Activated CD8-positive, alpha-beta memory T cell treated with anti-CD3 and anti-CD28 coated beads, Interleukin-2, amount 50 U/mL, for 4 hours (primary cell): ENCODE measurements at regions not wholly inside any gene's neighbourhood (a gene's known extent, or its start where the extent isn't known, plus 50 kb on each side); places are given as distances from the start of the nearest gene placed in this dataset.
"Not testable (repeated sequence)": the region's sequence is repeated elsewhere in the genome, so short reads cannot be mapped to it uniquely, and the experiment has no call there.

Experiments used
- DNase-seq: peaks from one replicate; pipeline ENCODE4 v3.0.0-alpha.2; 2020

- DNase-seq = no peak
Measured at GRCh38 chr5:135110785-135111596, 77.0 kb upstream of the PITX1 start.

- no peak for DNase-seq
Measured at GRCh38 chr5:135108992-135109391, 75.0 kb upstream of the PITX1 start.

GRCh38 chr5:135108569-135108968 is 74.5 kb upstream of the PITX1 start:
- no peak for DNase-seq

- no peak for DNase-seq
Measured at GRCh38 chr5:135107986-135108385, 74.0 kb upstream of the PITX1 start.

GRCh38 chr5:135106610-135107471 is 72.8 kb upstream of the PITX1 start:
- no peak for DNase-seq

GRCh38 chr5:135106136-135106535 is 72.1 kb upstream of the PITX1 start:
- no peak for DNase-seq

- DNase-seq = no peak
Measured at GRCh38 chr5:135105105-135105484, 71.1 kb upstream of the PITX1 start.

- DNase-seq = no peak
Measured at GRCh38 chr5:135103575-135103853, 69.5 kb upstream of the PITX1 start.

GRCh38 chr5:135102716-135103574 is 68.9 kb upstream of the PITX1 start:
- DNase-seq = no peak

GRCh38 chr5:135100431-135100830 is 66.4 kb upstream of the PITX1 start:
- no peak for DNase-seq

- DNase-seq = no peak
Measured at GRCh38 chr5:135100011-135100410, 66.0 kb upstream of the PITX1 start.

- DNase-seq = no peak
Measured at GRCh38 chr5:135097390-135097789, 63.4 kb upstream of the PITX1 start.

GRCh38 chr5:135095871-135096270 is 61.8 kb upstream of the PITX1 start:
- no peak for DNase-seq

GRCh38 chr5:135095052-135095715 is 61.2 kb upstream of the PITX1 start:
- DNase-seq = no peak

- DNase-seq = no peak
Measured at GRCh38 chr5:135094339-135095051, 60.5 kb upstream of the PITX1 start.

- not testable (repeated sequence) for DNase-seq
Measured at GRCh38 chr5:135093483-135093882, 59.5 kb upstream of the PITX1 start.

- no peak for DNase-seq
Measured at GRCh38 chr5:135092476-135092875, 58.4 kb upstream of the PITX1 start.

GRCh38 chr5:135091286-135091685 is 57.3 kb upstream of the PITX1 start:
- no peak for DNase-seq

- no peak for DNase-seq
Measured at GRCh38 chr5:135089912-135090311, 55.9 kb upstream of the PITX1 start.

GRCh38 chr5:135088911-135089310 is 54.9 kb upstream of the PITX1 start:
- no peak for DNase-seq

GRCh38 chr5:135087950-135088349 is 53.9 kb upstream of the PITX1 start:
- DNase-seq = no peak
